HepG2 (cell line): ENCODE measurements at regions not wholly inside any gene's neighbourhood (a gene's known extent, or its start where the extent isn't known, plus 50 kb on each side); places are given as distances from the start of the nearest gene placed in this dataset.

ENCODE experiments used
- ATAC-seq: fragments of 200-7000 bp; cut with Tn5 transposase; 3 replicates; pipeline ENCODE4 v1.9.1; 2020; ENCODE audit warnings: mild to moderate bottlenecking, moderate library complexity
- BruUV-seq: library from RNA; stranded (reverse); fragments of 400-500 nt; replicated peaks from 2 replicates; lab custom pipeline; 2021; lab: Mats Ljungman, UMichigan
- CTCF ChIA-PET: fragments of 300-600 bp; formaldehyde crosslinking; extraction: SDS; loops from one replicate; lab custom pipeline; 2021; ENCODE audit warnings: low total read pairs, inconsistent platforms, low intra/inter-chr PET ratio; lab: Yijun Ruan, JAX
- POLR2A ChIA-PET: fragments of 350-600 bp; sonication (Branson Sonifier 250); formaldehyde crosslinking; loops from one replicate; lab custom pipeline; 2020; ENCODE audit warnings: antibody characterized with exemption, inconsistent platforms; lab: Yijun Ruan, JAX
- DNase-seq: peaks from one replicate; pipeline ENCODE4 v3.0.0-alpha.2; 2015; ENCODE audit warnings: low spot score
- FAIRE-seq: peaks from 3 replicates; lab custom pipeline; 2011; peaks lifted over from hg19 to GRCh38; lab: Jason Lieb, UNC
- H2AFZ ChIP-seq: one replicate; pipeline ENCODE4 v1.6.1; 2011; ENCODE audit warnings: low read length, inconsistent platforms
- H3K27ac ChIP-seq: fragments of 300-600 bp; 3 replicates; pipeline ENCODE4 v1.8.0; 2011; ENCODE audit warnings: mixed run types, mild to moderate bottlenecking, mixed read lengths, low read length, inconsistent platforms; ENCODE audit not compliant: insufficient read depth; ENCODE audit errors: extremely low read length
- H3K27me3 ChIP-seq, 2 experiments: fragments of 200-600 bp in 1 of 2; 2 replicates in 1 of 2; 3 replicates in 1 of 2; pipeline versions ENCODE4 v1.6.0 to v1.8.0; 2011; ENCODE audit warnings: low read length in 2 of 2, mild to moderate bottlenecking in 2 of 2, moderate library complexity in 2 of 2, inconsistent platforms in 1 of 2; ENCODE audit not compliant: insufficient read depth in 2 of 2, control insufficient read depth in 1 of 2
- H3K36me3 ChIP-seq, 2 experiments: fragments of 200-600 bp in 1 of 2; replicated peaks in 1 of 2; 2 replicates in 1 of 2; 3 replicates in 1 of 2; pipeline versions ENCODE4 v1.5.1 to v1.8.0; 2011; ENCODE audit warnings: low read length in 2 of 2, inconsistent platforms in 1 of 2; ENCODE audit not compliant: insufficient read depth in 2 of 2, control insufficient read depth in 1 of 2
- H3K4me1 ChIP-seq: 2 replicates; pipeline ENCODE4 v1.5.1; 2012; ENCODE audit warnings: low read length, inconsistent platforms; ENCODE audit not compliant: insufficient read depth
- H3K4me2 ChIP-seq: 2 replicates; pipeline ENCODE4 v1.6.0; 2011; ENCODE audit warnings: low read depth, low read length, inconsistent platforms
- H3K4me3 ChIP-seq, 3 experiments: fragments of 200-600 bp in 1 of 3; sonication (generic), shearing (Covaris generic) in 1 of 3; replicated peaks in 1 of 3; 2 replicates each; pipeline ENCODE4 v1.5.1; 2011 to 2016; ENCODE audit warnings: low read length in 3 of 3, inconsistent platforms in 2 of 3, low read depth in 2 of 3, mild to moderate bottlenecking in 2 of 3, control low read depth in 1 of 3, mixed read lengths in 1 of 3; ENCODE audit not compliant: insufficient read depth in 1 of 3
- H3K79me2 ChIP-seq: one replicate; pipeline ENCODE4 v1.6.1; 2011; ENCODE audit warnings: low read length, inconsistent platforms; ENCODE audit not compliant: insufficient read depth
- H3K9ac ChIP-seq: 2 replicates; pipeline ENCODE4 v1.6.0; 2011; ENCODE audit warnings: mild to moderate bottlenecking, low read depth, low read length, inconsistent platforms; ENCODE audit not compliant: insufficient read depth
- H3K9me3 ChIP-seq: 2 replicates; pipeline ENCODE4 v1.5.1; 2012; ENCODE audit warnings: mild to moderate bottlenecking, low read length
- H4K20me1 ChIP-seq: 2 replicates; pipeline ENCODE4 v1.6.0; 2011; ENCODE audit warnings: inconsistent platforms, mild to moderate bottlenecking, low read length, moderate library complexity; ENCODE audit not compliant: insufficient read depth
- FLYWCH1 ChIP-seq: sonication (generic); formaldehyde crosslinking; IDR thresholded peaks from 2 replicates; pipeline ENCODE4 v1.8.1; 2023; ENCODE audit warnings: mild to moderate bottlenecking, missing genetic modification reagents
- HMGA1 ChIP-seq: sonication (generic); formaldehyde crosslinking; conservative IDR thresholded peaks from 2 replicates; pipeline ENCODE4 v1.4.0; 2020; ENCODE audit warnings: missing genetic modification reagents
- TAF15 ChIP-seq: fragments of 200-400 bp; formaldehyde crosslinking; IDR thresholded peaks from one replicate; pipeline ENCODE4 v1.6.1; 2018; ENCODE audit warnings: mild to moderate bottlenecking, low read depth, low read length; ENCODE audit not compliant: poor library complexity, severe bottlenecking
- ZBTB44 ChIP-seq: sonication (generic); formaldehyde crosslinking; IDR thresholded peaks from 2 replicates; pipeline ENCODE4 v1.4.0; 2020; ENCODE audit warnings: missing genetic modification reagents
- ZNF253 ChIP-seq: sonication (generic); formaldehyde crosslinking; IDR thresholded peaks from 2 replicates; pipeline ENCODE4 v1.8.0; 2022; ENCODE audit warnings: mild to moderate bottlenecking, missing genetic modification reagents, borderline replicate concordance
- ZNF383 ChIP-seq: sonication (generic); formaldehyde crosslinking; IDR thresholded peaks from 2 replicates; pipeline ENCODE4 v1.4.0; 2020; ENCODE audit warnings: missing genetic modification reagents, mild to moderate bottlenecking, borderline replicate concordance
- in situ Hi-C: cut with HindIII; loops from 2 replicates; pipeline ENCODE4 v1.10.0; 2017; ENCODE audit warnings: low pct_unique_long_range_greater_than_20kb; ENCODE audit not compliant: extremely low pct_ligation_motif_present
- intact Hi-C: fragments of 100-400 bp; cut with micrococcal nuclease; formaldehyde crosslinking; loops from one replicate; pipeline ENCODE4 v1.10.0; 2022; ENCODE audit not compliant: unreplicated experiment
- TF ChIP-seq, protein P1 (sequence below): sonication (generic); formaldehyde crosslinking; IDR thresholded peaks from 2 replicates; pipeline ENCODE4 v1.5.0; 2020; ENCODE audit warnings: missing genetic modification reagents, mild to moderate bottlenecking, borderline replicate concordance
- TF ChIP-seq, protein P2 (sequence below), 2 experiments: fragments of 450-650 bp in 1 of 2; sonication (generic) in 1 of 2; formaldehyde crosslinking; IDR thresholded peaks; 2 replicates each; pipeline versions ENCODE4 v1.5.0 to v1.8.0; 2020 to 2022; ENCODE audit warnings: mild to moderate bottlenecking in 1 of 2, missing genetic modification reagents in 1 of 2

DNA sequence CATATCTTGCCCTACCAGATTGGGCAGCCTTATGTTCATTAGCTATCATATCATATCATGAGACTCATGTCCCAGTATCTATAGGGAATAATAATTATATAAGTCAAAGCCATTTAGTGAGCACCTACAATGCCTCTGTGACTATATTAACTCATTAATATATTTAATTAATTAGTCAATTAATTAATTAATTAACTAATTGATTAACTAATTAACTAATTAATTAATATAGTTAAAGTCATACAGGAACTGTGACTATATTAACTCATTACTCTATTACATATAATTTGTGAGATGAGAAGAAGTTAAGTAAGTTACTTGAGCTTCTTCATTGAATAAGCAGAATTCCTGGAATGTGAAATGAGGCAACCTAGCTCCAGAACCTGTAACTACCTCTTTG is 588.3 kb upstream of the SLITRK1 start:
- ATAC-seq = no peak
- H3K36me3 ChIP-seq = no peaks in the 10 kb centered on the region
- FAIRE-seq = no peak

More for the DNA sequence above, 588.3 kb upstream of the SLITRK1 start:
- no TSS peak for BruUV-seq
- Histone ChIP-seq H3K79me2 (no peaks in the 10 kb centered on the region), H3K9ac (no peak overlapping the region), H3K27ac (no peak overlapping the region), H3K9me3 (peaks cover 7% of the 10 kb centered on the region; the same call in 1 of the 2 replicates), H3K4me1 (no peaks in the 10 kb centered on the region), H4K20me1 (no peaks in the 10 kb centered on the region), H3K4me3 (no peak overlapping the region), H3K27me3 (no peaks in the 10 kb centered on the region), H2AFZ (no peak overlapping the region), H3K4me2 (no peak overlapping the region)
- in situ Hi-C loops (no loop called here), intact Hi-C loops (no loop called here)
- DNase-seq = no peak
- TF ChIP-seq, protein P1, sequence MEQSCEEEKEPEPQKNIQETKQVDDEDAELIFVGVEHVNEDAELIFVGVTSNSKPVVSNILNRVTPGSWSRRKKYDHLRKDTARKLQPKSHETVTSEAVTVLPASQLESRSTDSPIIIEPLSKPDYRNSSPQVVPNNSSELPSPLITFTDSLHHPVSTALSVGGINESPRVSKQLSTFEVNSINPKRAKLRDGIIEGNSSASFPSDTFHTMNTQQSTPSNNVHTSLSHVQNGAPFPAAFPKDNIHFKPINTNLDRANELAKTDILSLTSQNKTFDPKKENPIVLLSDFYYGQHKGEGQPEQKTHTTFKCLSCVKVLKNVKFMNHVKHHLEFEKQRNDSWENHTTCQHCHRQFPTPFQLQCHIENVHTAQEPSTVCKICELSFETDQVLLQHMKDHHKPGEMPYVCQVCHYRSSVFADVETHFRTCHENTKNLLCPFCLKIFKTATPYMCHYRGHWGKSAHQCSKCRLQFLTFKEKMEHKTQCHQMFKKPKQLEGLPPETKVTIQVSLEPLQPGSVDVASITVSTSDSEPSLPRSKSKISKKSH (CRISPR knock-in tag) = no peak
- TF ChIP-seq FLYWCH1 = no peak
- TF ChIP-seq HMGA1 (CRISPR knock-in tag) = no peak
- TF ChIP-seq TAF15 = no peak
- no peak for TF ChIP-seq ZBTB44 (CRISPR knock-in tag)
- TF ChIP-seq ZNF383 (CRISPR knock-in tag) = no peak
- TF ChIP-seq ZNF253 (CRISPR knock-in tag) = no peak
- TF ChIP-seq, protein P2, sequence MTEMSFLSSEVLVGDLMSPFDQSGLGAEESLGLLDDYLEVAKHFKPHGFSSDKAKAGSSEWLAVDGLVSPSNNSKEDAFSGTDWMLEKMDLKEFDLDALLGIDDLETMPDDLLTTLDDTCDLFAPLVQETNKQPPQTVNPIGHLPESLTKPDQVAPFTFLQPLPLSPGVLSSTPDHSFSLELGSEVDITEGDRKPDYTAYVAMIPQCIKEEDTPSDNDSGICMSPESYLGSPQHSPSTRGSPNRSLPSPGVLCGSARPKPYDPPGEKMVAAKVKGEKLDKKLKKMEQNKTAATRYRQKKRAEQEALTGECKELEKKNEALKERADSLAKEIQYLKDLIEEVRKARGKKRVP (CRISPR knock-in tag; IDR thresholded peaks at IDR 0.05) = no peak
- POLR2A ChIA-PET = no interaction called here
- CTCF ChIA-PET = no interaction called here
